Upper lobe of left lung (tissue), 4 donors: ENCODE measurements at regions not wholly inside any gene's neighbourhood (a gene's known extent, or its start where the extent isn't known, plus 50 kb on each side); places are given as distances from the start of the nearest gene placed in this dataset.

Source experiments
- EP300 ChIP-seq, 4 donors: sonication (generic); formaldehyde crosslinking; IDR thresholded peaks; one replicate each; pipeline ENCODE4 v1.5.1; 2017; ENCODE audit warnings: antibody characterized with exemption in 4 of 4, control low read depth in 2 of 4
- POLR2A ChIP-seq, 4 donors: fragments of 450-650 bp; IDR thresholded peaks; one replicate each; pipeline ENCODE4 v1.5.1; 2016 to 2017; ENCODE audit warnings: antibody characterized with exemption in 4 of 4, mild to moderate bottlenecking in 2 of 4
- POLR2AphosphoS5 ChIP-seq, 2 donors: sonication (generic); formaldehyde crosslinking; IDR thresholded peaks; one replicate each; pipeline ENCODE4 v1.5.1; 2017; ENCODE audit warnings: antibody characterized with exemption in 2 of 2
- TF ChIP-seq, protein P1 (sequence below), 6 experiments: fragments of 450-650 bp in 4 of 6; fragments of 200-600 bp in 2 of 6; sonication (generic) in 2 of 6; IDR thresholded peaks; one replicate each; pipeline ENCODE4 v1.5.1; 2016 to 2019; ENCODE audit warnings: antibody characterized with exemption in 6 of 6

DNA sequence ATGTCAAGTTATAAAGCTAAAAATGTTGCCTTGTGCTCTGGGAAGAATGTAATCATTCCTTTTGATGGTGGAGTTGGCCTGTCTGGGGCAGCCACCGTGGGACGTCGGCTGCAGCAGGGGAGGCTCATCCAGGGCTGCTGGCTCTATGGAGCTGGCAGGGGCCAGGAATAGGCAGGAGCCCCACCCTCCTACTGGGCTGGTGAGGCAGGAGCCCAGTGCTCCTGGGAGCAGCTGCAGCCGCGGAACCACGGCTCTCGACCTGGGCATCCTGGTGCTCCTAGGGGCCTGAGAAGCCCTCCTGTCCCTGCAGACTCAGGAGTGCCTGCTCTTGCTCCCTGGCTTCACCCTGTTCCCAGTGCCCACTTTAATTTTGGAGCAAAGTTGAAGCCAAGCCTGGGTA, 127.1 kb downstream of the DIPK2A start:
- TF ChIP-seq, protein P1, sequence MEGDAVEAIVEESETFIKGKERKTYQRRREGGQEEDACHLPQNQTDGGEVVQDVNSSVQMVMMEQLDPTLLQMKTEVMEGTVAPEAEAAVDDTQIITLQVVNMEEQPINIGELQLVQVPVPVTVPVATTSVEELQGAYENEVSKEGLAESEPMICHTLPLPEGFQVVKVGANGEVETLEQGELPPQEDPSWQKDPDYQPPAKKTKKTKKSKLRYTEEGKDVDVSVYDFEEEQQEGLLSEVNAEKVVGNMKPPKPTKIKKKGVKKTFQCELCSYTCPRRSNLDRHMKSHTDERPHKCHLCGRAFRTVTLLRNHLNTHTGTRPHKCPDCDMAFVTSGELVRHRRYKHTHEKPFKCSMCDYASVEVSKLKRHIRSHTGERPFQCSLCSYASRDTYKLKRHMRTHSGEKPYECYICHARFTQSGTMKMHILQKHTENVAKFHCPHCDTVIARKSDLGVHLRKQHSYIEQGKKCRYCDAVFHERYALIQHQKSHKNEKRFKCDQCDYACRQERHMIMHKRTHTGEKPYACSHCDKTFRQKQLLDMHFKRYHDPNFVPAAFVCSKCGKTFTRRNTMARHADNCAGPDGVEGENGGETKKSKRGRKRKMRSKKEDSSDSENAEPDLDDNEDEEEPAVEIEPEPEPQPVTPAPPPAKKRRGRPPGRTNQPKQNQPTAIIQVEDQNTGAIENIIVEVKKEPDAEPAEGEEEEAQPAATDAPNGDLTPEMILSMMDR (IDR thresholded peaks at IDR 0.05), result no peak
- TF ChIP-seq POLR2A (IDR thresholded peaks at IDR 0.05) (no peak), EP300 (IDR thresholded peaks at IDR 0.05) (no peak), POLR2AphosphoS5 (IDR thresholded peaks at IDR 0.05) (no peak)
